ENCODE measurements at regions not wholly inside any gene's neighbourhood (a gene's known extent, or its start where the extent isn't known, plus 50 kb on each side); places are given as distances from the start of the nearest gene placed in this dataset.

- no peak for TF ChIP-seq CTCF (conservative IDR thresholded peaks at IDR 0.05; ENCODE audit: low read depth, low read length)
- Histone ChIP-seq H3K9ac (no peak overlapping the region), H4K20me1 (ENCODE audit: insufficient read depth) (no peaks in the 10 kb centered on the region), H3K79me2 (ENCODE audit: insufficient read depth, low read depth) (no peaks in the 10 kb centered on the region), H3K27ac (no peak overlapping the region), H3K4me2 (no peak overlapping the region), H3K4me1 (ENCODE audit: low read depth, poor library complexity, severe bottlenecking) (no peaks in the 10 kb centered on the region), H3K27me3 (ENCODE audit: insufficient read depth, low read depth) (no peaks in the 10 kb centered on the region), H3K36me3 (ENCODE audit: insufficient read depth) (no peaks in the 10 kb centered on the region), H3K4me3 (IDR thresholded peaks at IDR 0.05; ENCODE audit: insufficient read depth, low read depth, low read length) (no peak overlapping the region), H2AFZ (ENCODE audit: low read depth) (no peak overlapping the region)
Observed at GRCh38 chr5:28104080-28104479, 1065.7 kb upstream of the CDH9 start.

- no peak overlapping the region for H3K4me2 ChIP-seq
- H3K79me2 ChIP-seq (ENCODE audit: insufficient read depth, low read depth): no peaks in the 10 kb centered on the region
- H4K20me1 ChIP-seq (ENCODE audit: insufficient read depth): no peaks in the 10 kb centered on the region
- H3K36me3 ChIP-seq (ENCODE audit: insufficient read depth): no peaks in the 10 kb centered on the region
- H3K27ac ChIP-seq: no peak overlapping the region
- no peak overlapping the region for H2AFZ ChIP-seq (ENCODE audit: low read depth)
- H3K4me1 ChIP-seq (ENCODE audit: low read depth, poor library complexity, severe bottlenecking): no peaks in the 10 kb centered on the region
- H3K9ac ChIP-seq: no peak overlapping the region
- no peaks in the 10 kb centered on the region for H3K27me3 ChIP-seq (ENCODE audit: insufficient read depth, low read depth)
- no peak overlapping the region for H3K4me3 ChIP-seq (IDR thresholded peaks at IDR 0.05; ENCODE audit: insufficient read depth, low read depth, low read length)
- TF ChIP-seq CTCF (conservative IDR thresholded peaks at IDR 0.05; ENCODE audit: low read depth, low read length): no peak
Observed at GRCh38 chr5:28084069-28084468, 1045.7 kb upstream of the CDH9 start.

GRCh38 chr5:28082610-28083009 is 1044.2 kb upstream of the CDH9 start:
- H4K20me1 ChIP-seq (ENCODE audit: insufficient read depth): no peaks in the 10 kb centered on the region
- no peaks in the 10 kb centered on the region for H3K36me3 ChIP-seq (ENCODE audit: insufficient read depth)
- H3K9ac ChIP-seq: no peak overlapping the region
- H3K4me2 ChIP-seq: no peak overlapping the region
- no peak overlapping the region for H3K4me3 ChIP-seq (IDR thresholded peaks at IDR 0.05; ENCODE audit: insufficient read depth, low read depth, low read length)
- H3K27ac ChIP-seq: no peak overlapping the region
- TF ChIP-seq CTCF (conservative IDR thresholded peaks at IDR 0.05; ENCODE audit: low read depth, low read length): no peak
- H2AFZ ChIP-seq (ENCODE audit: low read depth): no peak overlapping the region
- H3K27me3 ChIP-seq (ENCODE audit: insufficient read depth, low read depth): no peaks in the 10 kb centered on the region
- H3K79me2 ChIP-seq (ENCODE audit: insufficient read depth, low read depth): no peaks in the 10 kb centered on the region
- H3K4me1 ChIP-seq (ENCODE audit: low read depth, poor library complexity, severe bottlenecking): no peaks in the 10 kb centered on the region

- no peak overlapping the region for H2AFZ ChIP-seq (ENCODE audit: low read depth)
- no peaks in the 10 kb centered on the region for H3K4me1 ChIP-seq (ENCODE audit: low read depth, poor library complexity, severe bottlenecking)
- no peaks in the 10 kb centered on the region for H4K20me1 ChIP-seq (ENCODE audit: insufficient read depth)
- H3K27me3 ChIP-seq (ENCODE audit: insufficient read depth, low read depth): no peaks in the 10 kb centered on the region
- no peaks in the 10 kb centered on the region for H3K36me3 ChIP-seq (ENCODE audit: insufficient read depth)
- no peak overlapping the region for H3K27ac ChIP-seq
- H3K9ac ChIP-seq: no peak overlapping the region
- H3K4me2 ChIP-seq: no peak overlapping the region
- no peaks in the 10 kb centered on the region for H3K79me2 ChIP-seq (ENCODE audit: insufficient read depth, low read depth)
- H3K4me3 ChIP-seq (IDR thresholded peaks at IDR 0.05; ENCODE audit: insufficient read depth, low read depth, low read length): no peak overlapping the region
- no peak for TF ChIP-seq CTCF (conservative IDR thresholded peaks at IDR 0.05; ENCODE audit: low read depth, low read length)
Observed at GRCh38 chr5:28077291-28078240, 1039.2 kb upstream of the CDH9 start.
